Fibroblast of peridontal ligament (primary cell): ENCODE measurements at regions not wholly inside any gene's neighbourhood (a gene's known extent, or its start where the extent isn't known, plus 50 kb on each side); places are given as distances from the start of the nearest gene placed in this dataset.

Experiments used
- DNase-seq: peaks from one replicate; pipeline ENCODE4 v3.0.0-alpha.2; 2010; ENCODE audit errors: extremely low read depth

GRCh38 chrX:45879512-45879911 is 665.7 kb downstream of the ZNF674 start:
- no peak for DNase-seq

GRCh38 chrX:45876206-45876605 is 669.0 kb downstream of the ZNF674 start:
- no peak for DNase-seq

GRCh38 chrX:45873781-45874180 is 671.4 kb downstream of the ZNF674 start:
- no peak for DNase-seq

- DNase-seq = no peak
Observed at GRCh38 chrX:45872480-45872879, 671.8 kb upstream of the DIPK2B start.

DNA sequence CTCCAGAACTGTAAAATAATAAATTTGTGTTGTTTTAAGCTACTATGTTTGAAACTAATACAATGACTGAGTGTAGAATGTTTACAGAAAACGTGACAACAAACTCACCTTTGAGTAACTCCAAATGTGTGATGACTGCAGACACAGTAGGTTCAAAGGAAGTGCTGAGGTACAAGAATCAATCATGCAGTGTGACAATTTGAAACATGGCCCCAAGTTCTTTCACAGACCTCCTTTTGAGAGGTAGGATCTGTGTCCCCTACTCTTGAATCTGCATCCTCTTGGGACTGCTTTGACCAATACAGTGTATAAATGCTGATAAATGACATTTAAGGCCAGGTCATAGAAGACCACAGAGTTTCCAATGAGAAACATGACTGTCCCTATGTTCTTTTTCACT is 667.7 kb upstream of the DIPK2B start:
- no peak for DNase-seq

- DNase-seq = no peak
Observed at GRCh38 chrX:45862801-45863200, 662.1 kb upstream of the DIPK2B start.

DNA sequence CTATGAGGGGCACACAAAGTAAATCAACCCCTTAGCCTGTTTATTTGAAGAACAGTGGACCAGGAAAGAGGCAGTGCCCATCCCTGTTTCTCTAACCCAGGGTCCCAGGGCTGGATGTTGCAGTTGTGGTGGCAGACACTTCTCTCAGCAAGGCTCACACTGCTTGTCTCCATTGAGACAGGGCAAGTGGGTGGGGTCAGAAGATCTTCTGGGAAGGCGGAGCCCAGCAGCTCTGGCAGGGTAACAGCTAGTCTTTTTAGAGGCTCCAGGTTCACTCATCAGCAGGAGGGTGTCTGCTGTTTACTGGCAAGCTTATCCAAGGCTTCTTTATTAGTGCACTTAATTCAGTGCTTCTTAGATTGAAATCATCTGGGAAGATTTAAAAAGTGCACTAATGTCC is 659.8 kb upstream of the DIPK2B start:
- DNase-seq = no peak

GRCh38 chrX:45859407-45859806 is 658.7 kb upstream of the DIPK2B start:
- DNase-seq = no peak

- DNase-seq = no peak
Observed at GRCh38 chrX:45852884-45853283, 652.2 kb upstream of the DIPK2B start.

- no peak for DNase-seq
Observed at GRCh38 chrX:45851434-45851991, 650.8 kb upstream of the DIPK2B start.

DNA sequence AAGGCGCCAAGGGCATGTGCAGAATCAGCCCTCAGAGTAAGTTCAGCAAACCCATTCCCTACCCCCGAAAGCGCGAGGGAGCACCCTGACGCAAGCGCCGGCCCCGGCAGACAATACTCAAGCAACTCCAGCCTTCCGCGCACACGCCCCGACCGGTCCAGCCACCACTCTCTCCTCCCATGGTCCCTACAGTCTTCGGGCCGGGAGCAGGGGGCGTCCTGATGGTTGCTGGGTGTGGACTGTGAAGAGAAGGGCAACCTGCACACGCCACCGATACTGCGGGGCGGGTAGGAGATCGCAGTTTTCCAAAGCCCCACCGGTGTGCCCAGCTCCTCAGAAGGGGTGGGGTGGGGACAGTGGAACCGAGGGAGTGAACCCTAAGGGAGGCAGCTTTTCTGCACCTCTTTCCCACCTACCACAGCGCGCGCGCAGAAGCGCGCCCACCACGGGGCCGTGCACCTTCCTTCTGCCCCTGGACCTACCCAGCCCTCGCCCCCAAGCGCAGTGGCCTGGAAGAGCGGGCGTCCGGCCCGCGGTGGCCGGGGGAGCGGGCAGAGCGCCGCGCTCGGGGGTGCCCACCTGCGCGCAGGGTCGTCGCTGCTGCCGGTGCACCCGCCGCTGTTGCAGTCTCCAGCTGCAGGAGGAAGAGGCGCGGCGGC is 650.2 kb upstream of the DIPK2B start:
- peak; percentile 43 for DNase-seq

DNA sequence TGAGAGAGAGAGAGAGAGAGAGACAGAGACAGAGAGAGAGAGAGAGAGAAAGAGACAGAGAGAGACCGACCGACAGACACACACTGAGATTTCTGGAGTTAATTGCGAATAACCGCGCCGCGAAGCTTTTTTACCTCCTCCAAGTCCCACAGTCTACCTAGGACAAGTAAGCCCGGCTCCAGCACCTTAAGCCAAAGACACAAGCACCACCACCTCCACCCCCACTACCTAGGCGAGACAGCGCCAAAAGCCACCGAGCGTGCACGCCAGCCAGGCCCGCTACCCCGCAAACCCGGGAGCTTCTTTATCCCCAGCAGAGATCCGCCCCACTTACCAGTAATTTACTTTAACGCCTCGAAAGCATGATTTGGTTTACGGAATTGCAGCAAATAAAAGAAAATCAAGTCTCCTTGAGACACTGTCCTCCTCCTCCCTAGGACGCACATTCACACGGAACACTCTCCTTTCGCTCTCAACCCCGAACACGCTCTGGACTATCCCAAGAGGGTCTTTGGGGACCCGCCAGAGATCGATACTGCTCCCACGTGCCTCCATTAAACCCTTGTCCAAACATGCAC is 649.6 kb upstream of the DIPK2B start:
- no peak for DNase-seq

- peak; percentile 83 for DNase-seq
Observed at GRCh38 chrX:45849261-45849862, 648.7 kb upstream of the DIPK2B start.

DNA sequence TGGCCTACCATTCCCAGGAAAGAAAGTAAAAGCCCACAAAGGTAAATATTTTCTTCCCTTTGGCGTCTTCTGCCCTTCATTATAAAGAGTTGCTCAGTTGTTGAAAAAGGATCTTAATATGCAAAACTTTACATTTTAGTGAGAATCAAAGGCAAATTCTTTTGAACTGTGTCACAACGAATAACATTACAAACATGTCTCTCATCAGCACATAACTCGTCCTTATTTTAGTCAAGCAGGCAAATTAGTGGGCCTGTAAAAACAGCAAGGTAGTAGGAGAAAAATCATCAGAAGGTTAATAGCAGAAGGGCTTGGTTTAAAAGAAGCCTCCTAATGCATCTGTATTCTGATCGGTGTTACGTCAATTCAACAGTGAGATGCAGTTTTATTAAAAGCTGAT is 647.3 kb upstream of the DIPK2B start:
- no peak for DNase-seq

GRCh38 chrX:45846328-45846727 is 645.7 kb upstream of the DIPK2B start:
- DNase-seq = no peak

DNA sequence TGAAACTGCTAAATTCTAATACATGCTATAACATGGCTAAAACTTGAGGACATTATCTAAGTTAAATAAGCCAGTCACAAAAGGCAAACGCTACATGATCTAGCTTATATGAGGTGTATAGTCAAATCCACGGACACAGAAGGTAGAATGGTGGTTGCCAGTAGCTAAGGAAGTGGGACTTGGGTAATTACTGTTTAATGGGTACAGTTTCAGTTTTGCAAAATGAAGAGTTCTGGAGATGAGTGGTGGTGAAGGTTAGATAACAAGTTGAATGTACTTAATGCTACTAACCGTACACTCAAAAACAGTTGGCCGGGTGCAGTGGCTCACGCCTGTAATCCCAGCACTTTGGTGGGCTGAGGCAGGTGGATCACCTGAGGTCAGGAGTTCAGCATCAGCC is 644.5 kb upstream of the DIPK2B start:
- no peak for DNase-seq

DNA sequence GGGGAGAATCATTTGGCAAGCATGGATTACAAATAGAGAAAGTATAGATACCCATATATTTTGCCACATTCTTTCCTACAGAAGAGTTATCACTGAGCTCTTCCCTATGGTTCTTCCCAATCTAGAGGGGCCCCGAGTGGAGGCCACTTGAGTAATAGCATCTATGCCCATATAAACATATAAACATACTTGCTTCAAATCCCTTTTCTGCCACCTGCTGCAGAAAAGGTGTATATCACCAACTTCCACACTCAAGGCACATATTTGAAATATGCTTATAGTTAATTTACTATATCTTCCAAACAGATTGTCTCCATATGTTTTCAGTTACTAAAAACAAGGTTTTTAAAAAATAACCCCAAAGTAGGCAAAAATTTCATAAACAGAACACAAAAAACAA is 642.8 kb upstream of the DIPK2B start:
- peak; percentile 26 for DNase-seq

- DNase-seq = no peak
Observed at GRCh38 chrX:45842926-45843315, 642.2 kb upstream of the DIPK2B start.

DNA sequence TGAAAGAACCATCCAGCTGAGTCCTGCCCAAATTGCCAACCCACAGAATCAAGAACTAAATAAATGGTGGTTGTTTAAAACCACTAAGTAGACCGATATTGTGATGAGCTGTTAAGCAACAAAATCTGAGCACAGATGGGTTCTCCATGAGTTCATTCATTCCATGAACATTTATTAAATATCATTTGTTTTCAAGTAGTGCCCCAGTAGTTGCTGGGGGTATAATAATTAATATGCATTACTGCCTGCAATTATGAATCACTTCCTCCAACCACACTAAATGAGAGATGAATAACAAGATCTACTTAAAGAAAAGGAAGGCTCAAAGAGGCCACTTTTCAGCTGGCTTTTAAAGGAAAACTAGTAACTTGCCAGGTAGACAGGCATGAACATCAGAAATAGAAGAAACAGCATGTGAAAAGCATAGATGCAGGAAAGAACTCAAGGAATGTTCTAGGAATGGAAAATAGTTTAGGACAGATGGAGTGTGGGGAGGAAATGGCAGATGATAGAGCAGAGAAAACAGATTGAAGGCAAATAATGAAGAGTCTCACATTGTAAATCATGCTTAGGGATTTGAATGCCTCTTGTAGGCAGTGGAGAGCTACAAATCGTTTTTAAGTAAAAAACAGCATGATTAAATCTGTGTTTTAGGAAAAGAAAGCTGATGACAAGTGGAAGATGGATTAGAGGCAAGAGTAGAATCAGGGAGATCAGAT is 641.7 kb upstream of the DIPK2B start:
- peak; percentile 29 for DNase-seq

GRCh38 chrX:45840411-45840950 is 639.8 kb upstream of the DIPK2B start:
- DNase-seq = no peak

- no peak for DNase-seq
Observed at GRCh38 chrX:45830343-45830742, 629.7 kb upstream of the DIPK2B start.

DNA sequence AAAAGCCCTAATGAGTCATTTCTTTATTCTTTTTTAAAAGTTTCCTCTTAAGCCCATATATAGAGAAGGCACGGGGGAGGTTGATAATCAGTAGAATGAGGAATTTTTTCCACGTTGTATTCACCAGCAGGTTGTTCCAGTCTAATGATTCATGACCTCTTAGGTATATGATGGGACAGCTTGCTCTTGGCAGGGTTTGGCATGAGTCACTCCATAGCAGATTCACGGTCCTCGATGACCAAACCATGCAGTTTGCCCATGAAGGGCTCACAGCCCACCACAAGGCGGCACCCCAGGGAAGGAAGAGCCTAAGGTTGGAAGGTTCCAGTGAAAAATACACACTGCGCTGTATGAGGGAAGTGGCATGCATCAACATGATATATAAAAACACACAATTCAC is 623.8 kb upstream of the DIPK2B start:
- peak; percentile 86 for DNase-seq
